Left renal cortex interstitium (tissue), 4 donors: ENCODE measurements at regions not wholly inside any gene's neighbourhood (a gene's known extent, or its start where the extent isn't known, plus 50 kb on each side); places are given as distances from the start of the nearest gene placed in this dataset.
"Not testable (repeated sequence)": the region's sequence is repeated elsewhere in the genome, so short reads cannot be mapped to it uniquely, and the experiment has no call there.

Experiments used
- DNase-seq, 4 donors: peaks; one replicate each; pipeline ENCODE4 v3.0.0-alpha.2; 2013; ENCODE audit warnings: low read depth in 4 of 4, low spot score in 2 of 4, missing footprints in 1 of 4

GRCh38 chr5:102663749-102664530, 91.2 kb upstream of the PAM start:
- no peak for DNase-seq

GRCh38 chr5:102664616-102665335, 90.3 kb upstream of the PAM start:
- no peak for DNase-seq

GRCh38 chr5:102666164-102666946, 88.8 kb upstream of the PAM start:
- peak in 1 of 4 donors; percentile 32 for DNase-seq

- no peak for DNase-seq
Measured at GRCh38 chr5:102668220-102668932, 86.7 kb upstream of the PAM start.

GRCh38 chr5:102670224-102670836, 84.8 kb upstream of the PAM start:
- no peak for DNase-seq

- DNase-seq: not testable (repeated sequence)
Measured at GRCh38 chr5:102671033-102671734, 83.9 kb upstream of the PAM start.

GRCh38 chr5:102678267-102679058, 76.6 kb upstream of the PAM start:
- no peak for DNase-seq

- peak in 1 of 4 donors; percentile 68 for DNase-seq
Measured at GRCh38 chr5:102681403-102681983, 73.6 kb upstream of the PAM start.

GRCh38 chr5:102682101-102682647, 72.9 kb upstream of the PAM start:
- DNase-seq: no peak

- not testable (repeated sequence) for DNase-seq
Measured at GRCh38 chr5:102688076-102688475, 67.0 kb upstream of the PAM start.

GRCh38 chr5:102688581-102689342, 66.3 kb upstream of the PAM start:
- not testable (repeated sequence) for DNase-seq

GRCh38 chr5:102690910-102691309, 64.2 kb upstream of the PAM start:
- DNase-seq: no peak

- no peak for DNase-seq
Measured at GRCh38 chr5:102691434-102691833, 63.7 kb upstream of the PAM start.

GRCh38 chr5:102700120-102700831, 54.8 kb upstream of the PAM start:
- no peak for DNase-seq

- no peak for DNase-seq
Measured at GRCh38 chr5:102700916-102701315, 54.2 kb upstream of the PAM start.

- DNase-seq: no peak
Measured at GRCh38 chr5:102701748-102702147, 53.4 kb upstream of the PAM start.
